IPS DF 4.7 (cell line): ENCODE measurements at regions not wholly inside any gene's neighbourhood (a gene's known extent, or its start where the extent isn't known, plus 50 kb on each side); places are given as distances from the start of the nearest gene placed in this dataset.

Experiments used
- DNase-seq: peaks from one replicate; pipeline ENCODE4 v3.0.0-alpha.2; 2013; ENCODE audit warnings: low spot score; ENCODE audit errors: extremely low read depth

- DNase-seq, result no peak
Measured at GRCh38 chr2:185891403-185891802, 152.8 kb downstream of the FSIP2 start.

GRCh38 chr2:185891804-185892411 lies 153.3 kb downstream of the FSIP2 start:
- no peak for DNase-seq

GRCh38 chr2:185892484-185892883 lies 153.9 kb downstream of the FSIP2 start:
- DNase-seq, result no peak

GRCh38 chr2:185894223-185894622 lies 155.6 kb downstream of the FSIP2 start:
- DNase-seq, result no peak

GRCh38 chr2:185895828-185896693 lies 157.5 kb downstream of the FSIP2 start:
- DNase-seq, result no peak

GRCh38 chr2:185899366-185899765 lies 160.8 kb downstream of the FSIP2 start:
- no peak for DNase-seq

- DNase-seq, result no peak
Measured at GRCh38 chr2:185919155-185919554, 180.6 kb downstream of the FSIP2 start.

- no peak for DNase-seq
Measured at GRCh38 chr2:185921048-185921756, 182.6 kb downstream of the FSIP2 start.

- no peak for DNase-seq
Measured at GRCh38 chr2:185934232-185934631, 195.6 kb downstream of the FSIP2 start.

- DNase-seq, result no peak
Measured at GRCh38 chr2:185939858-185940257, 201.3 kb downstream of the FSIP2 start.

- DNase-seq, result no peak
Measured at GRCh38 chr2:185942855-185943254, 204.3 kb downstream of the FSIP2 start.

- no peak for DNase-seq
Measured at GRCh38 chr2:185947722-185948121, 209.1 kb downstream of the FSIP2 start.

- DNase-seq, result no peak
Measured at GRCh38 chr2:185952100-185952499, 213.5 kb downstream of the FSIP2 start.

GRCh38 chr2:185954389-185954788 lies 215.8 kb downstream of the FSIP2 start:
- no peak for DNase-seq

GRCh38 chr2:185955050-185955449 lies 216.4 kb downstream of the FSIP2 start:
- DNase-seq, result no peak

GRCh38 chr2:185967335-185967734 lies 228.7 kb downstream of the FSIP2 start:
- DNase-seq, result no peak

- DNase-seq, result no peak
Measured at GRCh38 chr2:185970148-185970852, 231.7 kb downstream of the FSIP2 start.

GRCh38 chr2:185978634-185979407 lies 240.2 kb downstream of the FSIP2 start:
- no peak for DNase-seq

- no peak for DNase-seq
Measured at GRCh38 chr2:185979546-185980071, 241.0 kb downstream of the FSIP2 start.

GRCh38 chr2:185980944-185981343 lies 242.3 kb downstream of the FSIP2 start:
- no peak for DNase-seq

GRCh38 chr2:185984670-185985069 lies 246.1 kb downstream of the FSIP2 start:
- DNase-seq, result no peak
